Activated CD8-positive, alpha-beta memory T cell treated with anti-CD3 and anti-CD28 coated beads for 36 hours (primary cell): ENCODE measurements at regions not wholly inside any gene's neighbourhood (a gene's known extent, or its start where the extent isn't known, plus 50 kb on each side); places are given as distances from the start of the nearest gene placed in this dataset.

Source experiments
- CTCF ChIA-PET: fragments of 350-600 bp; sonication (Branson Sonifier 250); formaldehyde crosslinking; loops from one replicate; lab custom pipeline; 2021; ENCODE audit warnings: antibody characterized with exemption; lab: Charles Lee
- POLR2A ChIA-PET: fragments of 350-600 bp; sonication (Branson Sonifier 250); formaldehyde crosslinking; loops from one replicate; lab custom pipeline; 2021; ENCODE audit warnings: antibody characterized with exemption; lab: Charles Lee

DNA sequence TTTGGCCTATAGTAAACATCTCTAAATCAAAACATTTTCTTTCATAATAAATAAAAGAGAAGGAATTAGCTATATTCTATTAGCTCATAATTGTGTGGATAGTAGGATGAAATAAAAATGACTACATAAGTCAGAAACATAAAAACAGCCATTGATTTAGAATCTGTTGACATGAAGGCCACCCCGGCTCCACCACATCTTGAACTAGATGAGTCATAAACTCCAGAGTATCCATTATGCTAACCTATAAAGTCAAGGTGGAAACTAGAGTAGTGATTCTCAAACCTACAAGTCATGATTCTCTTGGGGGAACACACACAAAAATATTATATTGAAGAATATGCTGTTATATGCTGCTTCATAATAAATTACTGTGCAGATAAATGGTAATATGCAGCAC lies 831.0 kb downstream of the TUSC7 start:
- POLR2A ChIA-PET, result no interaction called here

DNA sequence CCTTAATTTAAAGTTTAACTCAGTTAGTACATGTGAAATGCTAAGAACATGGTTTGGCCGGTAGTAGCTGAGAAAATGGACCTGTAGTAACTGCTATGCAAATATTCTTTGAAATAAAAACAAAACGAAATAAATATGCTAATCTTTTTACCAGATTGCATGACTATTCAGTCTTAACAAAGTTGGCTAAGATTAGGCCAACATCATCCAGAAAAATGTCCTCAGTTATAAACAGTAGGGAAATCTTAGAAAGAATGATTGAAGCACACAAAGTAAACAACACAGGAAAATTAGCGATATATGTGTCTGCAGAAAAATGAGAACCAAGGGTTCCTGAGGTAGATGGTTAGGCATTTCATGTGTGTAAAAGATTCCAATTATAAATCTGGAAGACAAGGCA lies 832.1 kb downstream of the TUSC7 start:
- POLR2A ChIA-PET, result no interaction called here

More for the DNA sequence above, 831.0 kb downstream of the TUSC7 start:
- CTCF ChIA-PET, result no interaction called here

DNA sequence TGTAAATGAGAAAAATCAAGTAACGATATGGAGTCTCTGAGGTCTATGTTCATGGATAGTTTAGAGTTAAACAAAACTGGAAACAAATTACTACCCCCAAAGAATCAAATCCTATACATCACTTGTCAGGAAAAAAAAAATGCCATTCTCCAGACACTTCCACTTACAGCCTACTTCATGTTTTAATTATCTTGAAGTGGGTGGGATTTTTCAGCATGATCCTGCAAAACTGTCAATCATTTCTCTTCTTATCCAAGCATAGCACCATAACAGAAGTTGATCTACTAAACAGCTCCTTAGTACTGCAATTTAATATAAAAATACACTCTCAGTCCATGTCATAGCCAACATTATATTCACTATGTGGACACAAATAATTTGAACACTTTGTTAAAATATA lies 833.9 kb downstream of the TUSC7 start:
- CTCF ChIA-PET, result no interaction called here
- POLR2A ChIA-PET, result no interaction called here

More for the DNA sequence above, 832.1 kb downstream of the TUSC7 start:
- CTCF ChIA-PET, result no interaction called here

DNA sequence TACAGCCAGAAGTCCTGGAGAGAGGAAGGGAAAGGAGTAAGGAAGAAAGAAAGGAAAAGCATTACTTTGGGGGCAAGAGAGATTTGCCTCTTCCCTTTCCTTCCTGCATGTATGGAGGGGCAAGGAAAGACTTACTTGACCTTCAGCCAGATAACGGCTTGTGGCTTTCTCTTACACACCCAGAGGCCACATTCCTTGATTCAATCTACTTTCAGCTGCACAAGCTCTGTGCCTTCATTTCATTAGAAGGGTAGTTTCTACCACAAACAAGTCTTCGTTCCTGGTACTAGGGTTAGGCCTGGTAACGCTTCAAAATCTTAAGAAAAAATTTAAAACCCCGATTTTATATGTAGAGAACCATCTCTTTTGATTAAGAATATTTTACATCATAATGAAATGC lies 835.9 kb downstream of the TUSC7 start:
- CTCF ChIA-PET, result no interaction called here

DNA sequence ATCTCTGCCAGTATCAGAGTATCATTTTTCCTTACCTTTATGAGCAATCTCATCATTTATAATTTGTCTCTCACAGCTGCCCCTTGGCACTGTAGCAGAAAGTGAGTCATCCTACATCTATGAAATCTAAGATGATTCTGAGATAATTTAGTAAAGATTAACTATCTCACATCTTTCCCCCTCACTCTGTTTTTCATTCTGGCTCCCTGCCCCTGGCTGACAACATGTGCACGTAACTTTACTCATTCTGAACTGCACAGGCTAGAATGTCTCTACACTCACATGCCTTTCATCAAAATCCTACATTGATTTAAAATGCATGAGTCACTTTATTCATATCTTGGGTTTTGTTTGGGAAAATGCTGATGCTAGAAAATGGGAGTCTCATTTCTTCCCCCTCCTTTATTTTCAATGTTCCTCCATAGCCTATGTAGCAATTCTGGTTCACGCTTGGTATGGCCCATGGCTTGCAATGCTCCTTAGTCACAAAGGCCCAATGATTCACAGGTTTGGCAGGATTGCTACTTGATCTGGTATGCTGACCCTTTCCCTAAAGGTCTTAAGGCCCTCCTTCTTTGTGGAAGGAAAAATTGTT lies 838.5 kb downstream of the TUSC7 start:
- ChIA-PET POLR2A (no interaction called here), CTCF (no interaction called here)

More for the DNA sequence above, 835.9 kb downstream of the TUSC7 start:
- POLR2A ChIA-PET, result no interaction called here

DNA sequence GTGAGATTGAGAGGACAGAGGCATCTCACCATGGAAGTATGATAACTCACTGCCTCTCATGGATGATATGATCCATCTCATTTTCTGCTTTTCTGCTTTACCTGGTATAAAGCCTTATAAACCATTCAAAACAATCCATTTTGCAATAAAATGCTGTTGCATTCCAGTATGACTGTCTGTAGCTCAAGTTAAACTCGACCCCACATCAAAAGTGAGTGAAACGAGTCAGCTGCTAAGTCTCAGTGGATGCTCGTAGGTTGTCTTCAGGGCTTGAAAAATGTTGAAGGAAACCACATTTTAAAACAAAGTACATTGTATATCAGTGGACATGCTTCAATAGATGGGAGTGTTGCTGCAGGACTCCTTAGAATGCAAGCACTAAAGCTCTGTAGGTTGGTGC lies 839.0 kb downstream of the TUSC7 start:
- ChIA-PET POLR2A (no interaction called here), CTCF (no interaction called here)

DNA sequence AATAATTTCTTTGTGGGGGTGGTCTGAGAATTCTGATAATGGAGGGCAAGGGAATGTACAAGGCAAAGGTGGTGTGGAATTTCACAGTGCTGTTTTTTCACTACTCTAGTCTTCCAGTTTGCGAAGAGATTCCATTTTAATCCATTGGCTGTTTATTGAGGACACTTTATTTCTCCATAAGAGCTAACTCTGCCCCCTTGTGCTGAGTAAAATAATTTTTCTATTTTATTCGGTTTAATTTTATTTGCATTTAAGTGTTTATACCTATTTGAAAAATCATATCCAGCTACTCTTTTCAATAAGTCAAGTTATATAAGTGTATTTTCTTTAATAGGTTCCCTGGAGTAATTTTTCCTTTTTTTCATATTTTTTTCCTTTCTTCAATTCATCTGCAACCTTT lies 840.1 kb downstream of the TUSC7 start:
- CTCF ChIA-PET, result no interaction called here
- POLR2A ChIA-PET, result no interaction called here

DNA sequence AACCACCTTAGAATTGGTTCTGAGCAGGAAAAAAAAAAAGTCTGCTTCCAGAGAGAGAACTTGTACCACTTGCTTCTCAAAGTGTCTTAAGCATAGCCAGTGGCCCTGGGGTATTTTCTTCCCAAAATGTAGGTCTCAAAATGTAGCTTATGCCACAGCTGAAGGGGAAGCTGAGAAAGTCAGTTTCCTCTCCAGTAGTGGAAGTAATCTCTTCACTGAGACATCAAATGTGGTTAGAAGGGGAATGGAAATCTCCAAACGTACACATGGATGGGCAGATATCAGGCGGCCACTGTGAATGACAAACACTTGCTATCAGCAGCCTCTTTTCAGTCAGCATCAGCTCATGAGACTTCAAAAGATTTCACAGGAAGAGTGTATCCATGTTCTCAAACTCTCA lies 841.2 kb downstream of the TUSC7 start:
- ChIA-PET CTCF (no interaction called here), POLR2A (no interaction called here)

DNA sequence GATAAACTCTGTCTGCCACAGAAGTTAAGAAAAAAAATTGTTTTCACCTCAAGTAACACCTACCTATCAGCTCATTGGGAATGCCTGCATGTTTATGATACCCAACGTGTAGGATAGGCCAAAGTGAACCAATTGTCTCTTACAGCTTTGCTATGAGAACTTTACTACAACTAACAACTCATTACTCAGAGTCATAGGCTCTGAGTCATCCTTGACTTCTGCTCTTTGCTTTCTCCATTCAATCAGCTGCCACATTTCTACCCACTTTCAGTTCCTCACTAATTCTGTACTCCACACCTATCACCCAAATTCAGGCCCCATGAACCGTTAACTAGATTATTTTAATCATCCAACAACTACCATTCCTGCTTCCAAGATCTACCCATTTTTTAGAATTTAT lies 843.9 kb downstream of the TUSC7 start:
- ChIA-PET POLR2A (no interaction called here), CTCF (no interaction called here)

DNA sequence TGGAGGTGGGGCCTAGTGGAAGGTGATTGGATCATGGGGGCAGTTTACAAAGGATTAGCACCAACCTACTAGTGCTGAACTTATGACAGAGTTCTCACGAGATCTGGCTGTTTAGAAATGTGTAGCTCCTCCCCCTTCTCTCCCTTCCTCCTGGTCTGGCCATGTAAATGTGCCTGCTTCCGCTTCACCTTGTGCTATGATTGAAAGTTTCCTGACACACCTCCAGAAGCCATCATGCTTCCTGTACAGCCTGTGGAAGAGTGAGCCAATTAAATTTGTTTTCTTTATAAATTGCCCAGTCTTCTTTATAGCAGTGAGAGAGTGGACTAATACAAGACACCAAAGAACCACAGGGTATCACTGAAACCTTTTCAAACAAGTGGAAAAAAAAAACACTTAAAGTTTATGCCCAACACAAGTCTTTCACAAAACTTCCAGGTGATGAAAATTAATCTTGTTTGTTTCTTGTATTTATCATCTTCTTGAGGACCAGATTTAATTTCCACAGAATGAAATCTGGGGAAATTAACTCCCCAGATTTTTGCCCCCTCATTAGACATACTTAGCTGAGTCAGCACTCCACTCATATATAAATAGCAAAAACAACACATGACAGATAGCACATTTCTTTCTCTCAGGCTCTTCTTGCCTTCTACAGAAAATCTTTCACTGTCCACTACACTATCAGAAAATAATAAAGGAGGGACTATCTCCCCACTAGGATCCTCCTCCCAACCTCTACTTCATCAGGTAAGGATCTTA lies 847.2 kb downstream of the TUSC7 start:
- ChIA-PET CTCF (no interaction called here), POLR2A (no interaction called here)

DNA sequence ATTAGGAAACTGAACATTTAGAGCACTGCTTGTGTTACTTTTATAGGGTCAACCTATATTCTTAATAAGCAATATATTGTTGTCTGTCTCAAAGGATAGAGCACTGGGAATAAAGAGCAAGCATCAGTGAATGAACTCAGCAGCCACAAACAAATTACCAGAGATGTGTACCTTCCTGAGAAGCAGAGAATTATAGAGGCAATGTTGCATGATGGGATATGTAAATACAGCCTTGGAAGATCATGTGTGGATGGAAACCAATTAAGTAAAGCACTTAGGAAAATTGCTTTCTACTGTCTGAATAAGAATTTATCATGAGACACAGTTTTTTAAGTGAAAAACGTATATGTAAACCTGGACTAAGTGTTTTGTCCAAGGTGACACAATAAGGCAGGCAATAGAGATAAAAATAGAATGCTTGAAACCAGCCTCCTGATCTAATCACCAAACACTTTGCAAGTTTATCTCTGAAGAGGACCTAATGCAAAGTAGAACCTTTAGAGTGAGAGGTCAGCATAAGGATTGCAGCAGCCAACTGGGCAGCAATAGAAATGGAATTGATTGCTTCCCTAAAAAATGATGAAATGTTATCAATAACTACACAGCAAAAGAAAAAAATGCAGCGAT lies 848.0 kb downstream of the TUSC7 start:
- CTCF ChIA-PET, result no interaction called here

DNA sequence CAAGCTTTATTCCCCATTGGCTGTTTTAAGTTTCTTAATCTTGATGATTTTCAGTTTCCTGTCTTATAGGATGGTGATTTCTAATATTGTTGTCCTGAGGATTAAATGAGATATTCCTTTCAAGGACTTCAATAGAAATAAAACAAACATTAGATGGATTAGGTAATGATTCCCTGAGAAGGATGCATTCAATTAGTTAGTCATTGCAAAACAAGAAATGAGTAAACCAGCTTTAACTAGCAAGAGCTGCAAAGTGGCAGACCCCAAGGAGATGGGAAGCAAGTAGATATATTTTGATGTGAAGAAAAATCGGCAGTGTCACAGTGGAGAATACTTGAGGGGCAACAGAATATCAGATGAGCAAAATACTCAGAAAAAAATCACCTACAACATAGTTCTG lies 849.1 kb downstream of the TUSC7 start:
- CTCF ChIA-PET, result no interaction called here
- POLR2A ChIA-PET, result no interaction called here

More for the DNA sequence above, 848.0 kb downstream of the TUSC7 start:
- POLR2A ChIA-PET, result no interaction called here

DNA sequence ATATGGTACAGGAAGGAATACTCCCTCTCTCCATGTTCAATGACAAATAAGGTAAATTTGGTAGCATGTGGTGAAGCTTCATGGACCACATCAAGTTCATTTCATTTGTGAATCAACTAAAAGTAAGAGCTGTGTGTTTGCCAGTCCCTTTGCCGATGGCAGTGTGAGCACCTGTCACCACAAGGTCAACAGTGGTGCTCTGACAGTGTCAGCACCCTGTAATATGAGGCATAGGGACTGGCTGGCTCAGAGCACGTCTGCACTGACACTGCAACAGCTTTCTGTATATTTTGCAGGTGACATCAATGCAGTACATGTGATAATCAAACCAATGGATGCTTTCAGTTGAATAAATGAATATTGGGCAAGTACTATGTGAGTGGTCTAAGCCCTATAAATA lies 852.4 kb downstream of the TUSC7 start:
- POLR2A ChIA-PET, result no interaction called here
- CTCF ChIA-PET, result no interaction called here

DNA sequence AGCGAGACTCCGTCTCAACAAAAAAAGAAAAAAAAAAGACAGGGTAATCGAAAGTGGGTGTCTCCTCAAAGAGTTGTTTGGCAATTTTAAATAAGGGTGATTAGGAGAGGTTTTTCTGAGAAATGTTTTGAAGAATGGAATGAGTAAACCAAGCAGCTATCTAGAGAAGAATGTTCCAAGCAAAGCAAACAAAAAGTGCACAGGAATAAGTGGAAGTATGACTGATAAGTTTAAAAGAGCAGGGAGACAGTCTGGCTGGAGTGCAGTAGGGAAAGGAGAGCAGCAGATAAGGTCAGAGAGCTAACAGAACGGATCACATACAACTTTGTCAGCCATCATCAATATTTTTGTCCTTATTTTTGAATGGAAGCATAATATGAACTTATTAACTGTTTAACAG lies 853.5 kb downstream of the TUSC7 start:
- ChIA-PET CTCF (no interaction called here), POLR2A (no interaction called here)

DNA sequence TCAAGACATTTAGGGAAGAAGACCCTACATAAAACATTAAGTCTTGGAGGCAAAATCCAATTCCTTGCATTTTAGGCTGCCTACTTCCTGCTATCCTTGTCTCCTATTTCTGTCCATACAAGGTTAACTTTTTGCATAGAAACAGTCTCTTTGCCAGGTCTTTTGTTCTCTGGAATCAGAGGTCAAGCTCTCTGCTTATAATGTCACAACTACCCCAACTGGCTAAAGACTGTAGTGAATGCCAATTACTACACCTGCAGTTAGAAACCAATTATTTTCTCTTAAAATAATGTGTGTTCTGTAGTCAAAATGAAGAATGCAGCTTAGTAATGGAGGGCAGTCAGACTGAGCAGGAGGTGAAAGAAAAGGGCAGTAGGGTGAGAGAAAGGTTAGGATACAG lies 856.2 kb downstream of the TUSC7 start:
- CTCF ChIA-PET, result no interaction called here
- POLR2A ChIA-PET, result no interaction called here

DNA sequence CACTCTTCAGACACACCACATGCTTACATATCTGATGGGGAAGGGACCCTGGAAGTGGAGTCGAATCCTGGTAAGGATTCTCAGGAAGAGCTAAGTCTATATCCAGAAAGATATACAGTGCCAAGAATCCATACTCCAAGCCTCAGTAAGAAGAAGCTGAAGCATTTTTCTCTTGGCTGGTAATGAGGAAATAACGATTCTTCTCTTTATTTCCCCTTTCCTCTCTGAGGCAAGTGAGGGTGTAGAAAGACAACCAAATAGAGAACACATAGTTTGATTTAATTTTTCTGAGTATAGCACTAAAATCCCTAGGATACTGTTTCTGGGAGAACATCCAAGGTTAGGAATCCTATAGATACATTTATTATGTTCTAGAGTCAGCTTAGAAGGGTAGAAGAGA lies 857.3 kb downstream of the TUSC7 start:
- POLR2A ChIA-PET, result no interaction called here

DNA sequence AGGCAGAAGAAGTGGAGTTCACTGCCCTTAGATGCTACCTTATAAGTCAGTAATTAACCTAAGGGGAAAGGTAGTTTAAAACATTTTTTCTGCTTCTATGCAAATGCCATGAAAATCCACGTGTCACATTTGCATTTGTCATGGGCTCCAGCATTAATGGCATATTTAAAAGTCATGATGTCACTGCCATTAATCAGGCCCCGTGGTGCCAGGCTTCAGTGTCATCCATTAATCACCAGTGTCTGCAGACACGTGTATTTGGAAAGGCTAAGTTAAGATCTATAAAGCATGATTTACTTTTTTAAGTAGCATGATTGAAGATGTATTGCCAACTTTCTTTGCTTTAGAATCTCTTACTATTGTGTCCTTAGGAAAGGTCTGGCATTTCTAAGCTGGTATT lies 857.8 kb downstream of the TUSC7 start:
- CTCF ChIA-PET, result no interaction called here
- POLR2A ChIA-PET, result no interaction called here

More for the DNA sequence above, 857.3 kb downstream of the TUSC7 start:
- CTCF ChIA-PET, result no interaction called here

DNA sequence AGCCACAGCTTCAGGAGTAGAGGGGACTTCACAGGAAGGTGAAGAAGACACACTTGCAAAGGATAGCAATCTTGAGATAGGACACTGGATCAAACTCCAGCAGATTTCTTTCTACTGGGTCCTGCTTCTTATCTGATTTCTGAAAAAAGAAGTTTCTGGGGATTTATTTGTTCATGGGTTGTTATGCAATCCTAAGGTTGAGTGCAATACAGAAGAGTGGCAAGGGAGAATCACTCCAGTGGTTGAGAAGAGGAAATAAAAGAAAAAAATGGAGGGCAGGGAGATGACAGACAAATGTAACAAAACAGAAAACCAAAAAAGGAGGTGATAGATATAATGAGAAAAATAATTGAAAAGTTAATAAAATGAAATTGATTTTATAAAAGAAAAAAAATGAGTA lies 858.3 kb downstream of the TUSC7 start:
- ChIA-PET CTCF (no interaction called here), POLR2A (no interaction called here)

DNA sequence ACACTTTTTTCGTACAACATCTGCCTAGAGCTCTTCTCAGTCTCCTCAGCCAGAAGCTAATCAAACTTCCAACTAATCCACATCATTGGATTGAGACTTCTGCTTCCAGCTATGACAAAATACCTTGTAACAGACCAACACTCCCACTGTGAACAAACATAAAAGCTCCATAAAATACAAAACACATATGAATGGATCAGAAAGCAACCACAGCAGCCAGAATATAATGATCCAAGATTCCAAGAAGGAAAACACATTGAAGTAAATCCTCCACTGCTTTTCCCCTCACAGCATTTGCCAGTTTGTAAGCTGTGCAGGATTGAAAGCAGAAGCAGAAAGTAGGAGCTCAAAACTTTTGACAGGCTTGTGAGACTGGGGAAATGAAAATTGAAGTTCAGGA lies 863.2 kb downstream of the TUSC7 start:
- ChIA-PET POLR2A (no interaction called here), CTCF (no interaction called here)

DNA sequence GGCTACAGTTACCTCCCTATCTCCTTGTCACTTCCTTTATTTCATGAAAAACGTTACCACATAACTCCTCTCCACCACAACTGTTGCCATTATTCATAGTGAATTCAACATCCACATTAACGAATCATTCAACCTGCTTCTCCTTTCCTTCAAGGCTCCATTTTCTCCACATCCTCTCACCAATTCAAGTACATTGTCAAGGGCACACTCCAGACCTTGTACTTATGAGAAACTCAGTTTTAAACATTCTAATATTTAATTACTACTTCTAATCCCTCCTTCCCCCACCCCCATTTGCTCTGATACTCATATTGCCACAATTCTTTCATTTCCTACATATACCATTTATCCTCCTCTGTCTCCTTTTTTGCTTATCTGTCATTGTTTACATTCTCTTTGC lies 871.2 kb downstream of the TUSC7 start:
- CTCF ChIA-PET, result no interaction called here
- POLR2A ChIA-PET, result no interaction called here

DNA sequence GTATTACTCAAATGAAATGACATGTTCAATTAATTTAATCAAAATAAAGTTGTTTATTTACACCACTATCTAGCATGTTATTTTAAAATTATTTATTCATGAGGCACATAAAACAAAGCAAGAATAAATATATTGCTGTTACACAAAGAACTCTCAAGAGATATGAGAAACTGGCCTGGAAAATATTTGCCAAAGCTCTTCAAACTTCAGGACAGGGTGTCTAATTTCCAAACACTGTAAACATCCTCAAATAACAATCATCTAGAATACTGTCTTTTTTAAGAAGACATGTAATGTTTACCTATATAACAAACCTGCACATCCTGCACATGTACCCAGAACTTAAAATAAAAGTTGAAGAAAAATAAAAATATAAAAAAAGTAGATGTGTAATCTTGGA lies 876.6 kb downstream of the TUSC7 start:
- ChIA-PET CTCF (no interaction called here), POLR2A (no interaction called here)
